Left ventricle myocardium inferior (tissue), 1 donor: ENCODE measurements at regions not wholly inside any gene's neighbourhood (a gene's known extent, or its start where the extent isn't known, plus 50 kb on each side); places are given as distances from the start of the nearest gene placed in this dataset.

Source experiments
- DNase-seq: peaks from one replicate; pipeline ENCODE4 v3.0.0-alpha.2; 2020
- H3K27ac ChIP-seq: fragments of 200-600 bp; replicated peaks from 2 replicates; pipeline ENCODE4 v1.8.0; 2021
- H3K27me3 ChIP-seq: fragments of 200-600 bp; 2 replicates; pipeline ENCODE4 v1.8.0; 2021; ENCODE audit warnings: low read depth
- H3K36me3 ChIP-seq: fragments of 200-600 bp; 2 replicates; pipeline ENCODE4 v1.8.0; 2021
- H3K4me1 ChIP-seq: fragments of 200-600 bp; 2 replicates; pipeline ENCODE4 v1.8.0; 2021
- H3K4me3 ChIP-seq: fragments of 200-600 bp; 2 replicates; pipeline ENCODE4 v1.8.0; 2021; ENCODE audit warnings: mild to moderate bottlenecking, moderate library complexity
- H3K9me3 ChIP-seq: fragments of 200-600 bp; replicated peaks from 2 replicates; pipeline ENCODE4 v1.8.0; 2021
- CTCF ChIP-seq: fragments of 200-600 bp; IDR thresholded peaks from 2 replicates; pipeline ENCODE4 v1.8.0; 2021; ENCODE audit warnings: antibody characterized with exemption, mild to moderate bottlenecking, borderline replicate concordance
- intact Hi-C: fragments of 100-400 bp; cut with micrococcal nuclease; formaldehyde crosslinking; loops from one replicate; pipeline ENCODE4 v1.11.0; 2022
- donor health status: DM: no; HTN: yes; CAD: no; lungs with severe emphysema.

- Histone ChIP-seq H3K36me3 (no peaks in the 10 kb centered on the region), H3K4me3 (no peak overlapping the region), H3K4me1 (no peaks in the 10 kb centered on the region), H3K27ac (no peak overlapping the region), H3K9me3 (peaks cover 28% of the 10 kb centered on the region), H3K27me3 (peaks cover 43% of the 10 kb centered on the region)
- intact Hi-C loops: no loop called here
- no peak for DNase-seq
- no peak for TF ChIP-seq CTCF
These were observed 263.3 kb downstream of the GLRX3 start for GRCh38 chr10:130399425-130399950.

- peaks cover 57% of the 10 kb centered on the region for H3K27me3 ChIP-seq
- DNase-seq: no peak
- no peaks in the 10 kb centered on the region for H3K36me3 ChIP-seq
- intact Hi-C loops: no loop called here
- H3K4me3 ChIP-seq: no peak overlapping the region
- TF ChIP-seq CTCF: no peak
- H3K9me3 ChIP-seq: peaks cover 16% of the 10 kb centered on the region
- H3K27ac ChIP-seq: no peak overlapping the region
- no peaks in the 10 kb centered on the region for H3K4me1 ChIP-seq
These were observed 264.7 kb downstream of the GLRX3 start for GRCh38 chr10:130400890-130401289.

GRCh38 chr10:130401860-130402765 lies 265.9 kb downstream of the GLRX3 start:
- Histone ChIP-seq H3K9me3 (peaks cover 4% of the 10 kb centered on the region), H3K4me3 (no peak overlapping the region), H3K27me3 (peaks cover 65% of the 10 kb centered on the region), H3K36me3 (no peaks in the 10 kb centered on the region), H3K27ac (no peak overlapping the region), H3K4me1 (no peaks in the 10 kb centered on the region)
- TF ChIP-seq CTCF: no peak
- intact Hi-C loops: no loop called here
- DNase-seq: no peak

- Histone ChIP-seq H3K27ac (no peak overlapping the region), H3K9me3 (no peaks in the 10 kb centered on the region), H3K36me3 (no peaks in the 10 kb centered on the region), H3K27me3 (peaks cover 76% of the 10 kb centered on the region), H3K4me1 (no peaks in the 10 kb centered on the region), H3K4me3 (no peak overlapping the region)
- no peak for DNase-seq
- no peak for TF ChIP-seq CTCF
- intact Hi-C loops: no loop called here
These were observed 267.2 kb downstream of the GLRX3 start for GRCh38 chr10:130403153-130404075.

DNA sequence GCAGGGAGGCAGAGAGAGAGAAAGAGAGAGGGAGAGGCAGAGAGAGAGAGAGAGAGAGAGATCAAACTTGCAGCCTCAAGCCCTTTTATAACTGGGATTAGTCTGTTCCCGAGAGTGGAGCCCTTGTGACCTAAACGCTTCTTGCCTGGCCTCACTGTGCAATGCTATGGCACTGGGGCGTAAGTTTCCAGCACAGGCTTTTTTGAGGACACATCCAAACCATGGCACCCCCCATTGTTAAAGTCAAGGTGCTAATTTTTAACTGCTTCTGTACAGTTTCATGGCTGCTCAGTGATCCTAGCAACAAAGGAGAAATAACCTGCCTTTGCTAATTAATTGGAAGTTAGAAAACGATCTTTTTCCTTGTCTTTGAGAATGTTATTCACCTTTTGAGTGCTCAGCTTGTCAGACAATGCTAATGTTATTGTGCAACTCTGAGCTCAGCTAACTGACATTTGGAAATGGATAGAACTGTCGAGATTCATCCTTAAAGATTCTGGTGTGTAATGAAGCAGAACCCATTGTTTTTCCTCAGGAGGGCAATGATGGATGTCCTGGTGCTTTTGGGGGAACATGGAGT lies 268.4 kb downstream of the GLRX3 start:
- peaks cover 88% of the 10 kb centered on the region for H3K27me3 ChIP-seq
- intact Hi-C loops: no loop called here
- no peak for DNase-seq

More for the DNA sequence above, 268.4 kb downstream of the GLRX3 start:
- Histone ChIP-seq H3K4me3 (no peak overlapping the region), H3K9me3 (no peaks in the 10 kb centered on the region), H3K36me3 (no peaks in the 10 kb centered on the region), H3K27ac (no peak overlapping the region), H3K4me1 (no peaks in the 10 kb centered on the region)
- TF ChIP-seq CTCF: no peak
